Chondrocyte (in vitro differentiated cells): ENCODE measurements at regions not wholly inside any gene's neighbourhood (a gene's known extent, or its start where the extent isn't known, plus 50 kb on each side); places are given as distances from the start of the nearest gene placed in this dataset.

Experiments used
- DNase-seq: peaks from one replicate; pipeline ENCODE4 v3.0.0; 2021; ENCODE audit warnings: mixed read lengths, low spot score
- H3K27ac Mint-ChIP-seq: one replicate; pipeline ENCODE4 v1.8.0; 2021; ENCODE audit warnings: mild to moderate bottlenecking, moderate library complexity, mixed read lengths; ENCODE audit not compliant: unreplicated experiment
- H3K27me3 Mint-ChIP-seq: 2 replicates; pipeline ENCODE4 v1.8.0; 2021; ENCODE audit warnings: low read depth, mixed read lengths
- H3K36me3 Mint-ChIP-seq: 2 replicates; pipeline ENCODE4 v1.8.0; 2021; ENCODE audit warnings: low read depth, mixed read lengths
- H3K4me1 Mint-ChIP-seq: 2 replicates; pipeline ENCODE4 v1.8.0; 2021; ENCODE audit warnings: low read depth, mild to moderate bottlenecking, mixed read lengths
- H3K4me3 Mint-ChIP-seq: one replicate; pipeline ENCODE4 v1.8.0; 2021; ENCODE audit warnings: mild to moderate bottlenecking, moderate library complexity, mixed read lengths; ENCODE audit not compliant: unreplicated experiment
- H3K9me3 Mint-ChIP-seq: 2 replicates; pipeline ENCODE4 v1.8.0; 2021; ENCODE audit warnings: low read depth, mixed read lengths
- CTCF ChIP-seq: fragments of 200-600 bp; sonication (generic); IDR thresholded peaks from 2 replicates; pipeline ENCODE4 v1.5.0; 2021; ENCODE audit warnings: antibody characterized with exemption, mild to moderate bottlenecking, moderate library complexity

GRCh38 chr13:88628882-88629281 lies 957.7 kb downstream of the SLITRK5 start:
- Mint-ChIP-seq H3K27ac (no peak overlapping the region), H3K36me3 (no peaks in the 10 kb centered on the region), H3K27me3 (no peaks in the 10 kb centered on the region), H3K4me1 (no peaks in the 10 kb centered on the region), H3K4me3 (no peak overlapping the region), H3K9me3 (peaks cover 6% of the 10 kb centered on the region)
- TF ChIP-seq CTCF: no peak
- no peak for DNase-seq

GRCh38 chr13:88637935-88638334 lies 966.8 kb downstream of the SLITRK5 start:
- no peak overlapping the region for H3K27ac Mint-ChIP-seq
- no peak overlapping the region for H3K4me3 Mint-ChIP-seq
- H3K9me3 Mint-ChIP-seq: peaks cover 13% of the 10 kb centered on the region
- H3K36me3 Mint-ChIP-seq: no peaks in the 10 kb centered on the region
- no peak for TF ChIP-seq CTCF
- no peaks in the 10 kb centered on the region for H3K4me1 Mint-ChIP-seq
- no peak for DNase-seq
- H3K27me3 Mint-ChIP-seq: no peaks in the 10 kb centered on the region

GRCh38 chr13:88643233-88643632 lies 972.1 kb downstream of the SLITRK5 start:
- Mint-ChIP-seq H3K9me3 (peaks cover 18% of the 10 kb centered on the region), H3K36me3 (no peaks in the 10 kb centered on the region), H3K4me3 (no peak overlapping the region), H3K27me3 (no peaks in the 10 kb centered on the region), H3K27ac (no peak overlapping the region), H3K4me1 (no peaks in the 10 kb centered on the region)
- TF ChIP-seq CTCF: no peak
- no peak for DNase-seq

GRCh38 chr13:88648598-88649373 lies 977.6 kb downstream of the SLITRK5 start:
- Mint-ChIP-seq H3K4me1 (no peaks in the 10 kb centered on the region), H3K9me3 (peaks cover 4% of the 10 kb centered on the region), H3K4me3 (no peak overlapping the region), H3K27me3 (no peaks in the 10 kb centered on the region), H3K36me3 (no peaks in the 10 kb centered on the region), H3K27ac (no peak overlapping the region)
- TF ChIP-seq CTCF: no peak
- no peak for DNase-seq

GRCh38 chr13:88649855-88650254 lies 978.7 kb downstream of the SLITRK5 start:
- Mint-ChIP-seq H3K27me3 (no peaks in the 10 kb centered on the region), H3K36me3 (no peaks in the 10 kb centered on the region), H3K27ac (no peak overlapping the region), H3K9me3 (peaks cover 4% of the 10 kb centered on the region), H3K4me1 (no peaks in the 10 kb centered on the region), H3K4me3 (no peak overlapping the region)
- TF ChIP-seq CTCF: no peak
- DNase-seq: no peak
